Fibroblast of lung (primary cell): ENCODE measurements at regions not wholly inside any gene's neighbourhood (a gene's known extent, or its start where the extent isn't known, plus 50 kb on each side); places are given as distances from the start of the nearest gene placed in this dataset.
A peak's percentile ranks its signal among the peaks of the same experiment; 100 is the strongest.

ENCODE experiments used
- DNase-seq, 2 donors: peaks; one replicate each; pipeline versions ENCODE4 v3.0.0 to v3.0.0-alpha.2; 2010; ENCODE audit warnings: low read depth in 2 of 2
- H2AFZ ChIP-seq: 2 replicates; pipeline ENCODE4 v1.5.1; 2012; ENCODE audit warnings: low read length, control low read depth, inconsistent platforms
- H3K27ac ChIP-seq: 2 replicates; pipeline ENCODE4 v1.5.1; 2011; ENCODE audit warnings: low read length, control low read depth; ENCODE audit not compliant: insufficient read depth
- H3K27me3 ChIP-seq: 2 replicates; pipeline ENCODE4 v1.5.1; 2011; ENCODE audit warnings: mild to moderate bottlenecking, low read length; ENCODE audit not compliant: control insufficient read depth, insufficient read depth
- H3K36me3 ChIP-seq: 2 replicates; pipeline ENCODE4 v1.5.1; 2011; ENCODE audit warnings: low read length; ENCODE audit not compliant: control insufficient read depth, insufficient read depth
- H3K4me1 ChIP-seq: 2 replicates; pipeline ENCODE4 v1.5.1; 2011; ENCODE audit warnings: low read length; ENCODE audit not compliant: control insufficient read depth, insufficient read depth; ENCODE audit errors: extremely low read depth
- H3K4me2 ChIP-seq: 2 replicates; pipeline ENCODE4 v1.5.1; 2011; ENCODE audit warnings: low read length, control low read depth; ENCODE audit not compliant: insufficient read depth; ENCODE audit errors: extremely low read depth
- H3K4me3 ChIP-seq, 4 experiments: fragments of 200-600 bp in 1 of 4; sonication (generic) in 1 of 4; replicated peaks in 1 of 4; 2 replicates each; pipeline ENCODE4 v1.5.1; 2011 to 2016; ENCODE audit warnings: low read length in 4 of 4, low read depth in 3 of 4, mild to moderate bottlenecking in 3 of 4, control low read depth in 2 of 4, inconsistent platforms in 1 of 4, mixed read lengths in 1 of 4; ENCODE audit not compliant: insufficient read depth in 1 of 4; ENCODE audit errors: control extremely low read depth in 1 of 4
- H3K79me2 ChIP-seq: 2 replicates; pipeline ENCODE4 v1.5.1; 2012; ENCODE audit warnings: mild to moderate bottlenecking, low read length, inconsistent platforms; ENCODE audit not compliant: control insufficient read depth, insufficient read depth
- H3K9ac ChIP-seq: 2 replicates; pipeline ENCODE4 v1.5.1; 2011; ENCODE audit warnings: mild to moderate bottlenecking, low read length, control low read depth; ENCODE audit not compliant: insufficient read depth
- H3K9me3 ChIP-seq: 2 replicates; pipeline ENCODE4 v1.5.1; 2012; ENCODE audit warnings: low read depth, low read length; ENCODE audit not compliant: control insufficient read depth, insufficient read depth
- H4K20me1 ChIP-seq: 2 replicates; pipeline ENCODE4 v1.5.1; 2011; ENCODE audit warnings: low read length; ENCODE audit not compliant: control insufficient read depth, insufficient read depth; ENCODE audit errors: extremely low read depth
- CTCF ChIP-seq, 2 donors: IDR thresholded peaks in 1 of 2; conservative IDR thresholded peaks in 1 of 2; 1 replicate in 1 of 2; 2 replicates in 1 of 2; pipeline ENCODE4 v1.5.1; 2011 to 2012; ENCODE audit warnings: low read length in 2 of 2, control low read depth in 1 of 2, inconsistent platforms in 1 of 2, low read depth in 1 of 2, mild to moderate bottlenecking in 1 of 2
- EZH2 ChIP-seq: IDR thresholded peaks from 2 replicates; pipeline ENCODE4 v1.5.1; 2012; ENCODE audit warnings: low read length, control low read depth, mild to moderate bottlenecking; ENCODE audit errors: missing control alignments

GRCh38 chr1:193418745-193419058 lies 232.3 kb upstream of the B3GALT2 start:
- peak overlapping the region; percentile 10 to 48 (median 40) for H3K4me3 ChIP-seq

DNA sequence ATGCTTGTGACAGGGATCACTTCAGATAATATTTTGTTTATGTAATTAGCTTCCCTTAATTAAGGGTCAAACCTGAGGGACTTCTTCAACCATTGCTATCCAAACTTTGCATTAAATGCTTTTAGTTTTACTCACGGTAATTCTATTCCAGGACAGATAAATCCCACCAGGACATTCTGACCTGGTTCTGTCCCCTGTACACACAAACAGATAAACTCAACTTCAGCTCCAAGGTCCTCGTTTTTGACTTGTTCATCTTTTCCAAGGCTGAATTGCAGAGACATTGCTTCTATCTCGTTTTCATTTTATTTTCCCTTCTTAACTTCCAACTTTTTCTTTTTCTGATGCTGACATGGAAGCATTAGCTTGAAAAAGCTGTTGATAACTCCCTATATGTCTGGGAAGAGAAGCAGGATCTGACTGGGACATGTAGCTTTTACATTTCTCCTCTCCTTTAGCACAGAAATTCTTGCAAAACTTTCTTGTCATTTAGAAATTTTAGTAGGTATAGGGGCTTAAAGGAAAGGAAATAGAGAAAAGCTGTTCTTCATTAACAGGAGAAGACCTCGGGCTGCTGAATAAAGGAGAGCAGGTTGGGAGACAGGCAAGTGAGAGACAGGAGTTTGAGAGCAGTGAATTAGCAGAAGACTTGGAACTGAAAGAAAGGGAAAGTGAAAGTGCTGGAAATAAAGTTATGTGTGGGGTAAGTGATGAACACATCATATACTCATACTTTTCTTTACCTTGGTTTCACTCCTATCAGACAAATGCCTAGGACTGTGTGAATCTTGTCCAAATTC lies 231.7 kb upstream of the B3GALT2 start:
- Histone ChIP-seq H3K27ac (no peak overlapping the region), H3K4me2 (peak overlapping the region; percentile 88), H3K9me3 (no peaks in the 10 kb centered on the region), H3K4me1 (peaks cover 3% of the 10 kb centered on the region), H3K9ac (no peak overlapping the region), H3K36me3 (no peaks in the 10 kb centered on the region), H3K27me3 (no peaks in the 10 kb centered on the region), H3K4me3 (peak overlapping the region; percentile 10 to 48 (median 40)), H3K79me2 (no peaks in the 10 kb centered on the region), H4K20me1 (no peaks in the 10 kb centered on the region), H2AFZ (peak overlapping the region; percentile 78)
- DNase-seq, result peak; percentile 39 to 61
- no peak for TF ChIP-seq EZH2
- TF ChIP-seq CTCF (conservative IDR thresholded peaks at IDR 0.05 in 1 of 2, IDR thresholded peaks at IDR 0.05 in 1 of 2; ENCODE audit: low read depth in 1 of 2, low read length in 2 of 2), result no peak

More at GRCh38 chr1:193418745-193419058, 232.3 kb upstream of the B3GALT2 start:
- Histone ChIP-seq H3K9ac (no peak overlapping the region), H3K79me2 (no peaks in the 10 kb centered on the region), H3K4me2 (peak overlapping the region; percentile 88), H3K4me1 (peaks cover 3% of the 10 kb centered on the region), H3K36me3 (no peaks in the 10 kb centered on the region), H3K9me3 (no peaks in the 10 kb centered on the region), H4K20me1 (no peaks in the 10 kb centered on the region), H3K27ac (no peak overlapping the region), H2AFZ (peak overlapping the region; percentile 48), H3K27me3 (no peaks in the 10 kb centered on the region)
- DNase-seq, result no peak
- TF ChIP-seq EZH2, result no peak
- no peak for TF ChIP-seq CTCF (conservative IDR thresholded peaks at IDR 0.05 in 1 of 2, IDR thresholded peaks at IDR 0.05 in 1 of 2; ENCODE audit: low read depth in 1 of 2, low read length in 2 of 2)

DNA sequence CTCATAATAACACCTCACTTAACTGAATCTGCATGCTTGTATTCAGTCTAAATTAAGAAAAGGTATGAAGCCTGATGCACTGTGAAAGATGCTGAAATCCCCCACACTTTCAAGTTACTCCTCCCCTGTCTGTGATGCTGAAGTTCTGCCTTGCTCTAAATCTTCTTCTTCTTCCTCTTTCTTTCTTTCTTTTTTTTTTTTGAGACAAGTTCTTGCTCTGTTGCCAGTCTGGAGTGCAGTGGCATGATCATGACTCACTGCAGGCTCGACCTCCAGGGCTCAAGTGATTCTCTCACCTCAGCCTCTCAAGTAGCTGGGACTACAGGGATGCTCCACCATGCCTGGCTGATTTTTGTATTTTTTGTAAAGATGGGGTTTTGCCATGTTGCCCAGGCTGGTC lies 231.0 kb upstream of the B3GALT2 start:
- no peaks in the 10 kb centered on the region for H3K9me3 ChIP-seq
- H3K36me3 ChIP-seq, result no peaks in the 10 kb centered on the region
- TF ChIP-seq EZH2 (no peak), CTCF (conservative IDR thresholded peaks at IDR 0.05 in 1 of 2, IDR thresholded peaks at IDR 0.05 in 1 of 2; ENCODE audit: low read depth in 1 of 2, low read length in 2 of 2) (no peak)
- no peak overlapping the region for H3K4me2 ChIP-seq
- peak; percentile 20 to 37 for DNase-seq
- no peak overlapping the region for H3K4me3 ChIP-seq
- H2AFZ ChIP-seq, result peak overlapping the region; percentile 10
- H4K20me1 ChIP-seq, result no peaks in the 10 kb centered on the region
- H3K4me1 ChIP-seq, result peaks cover 3% of the 10 kb centered on the region
- H3K27me3 ChIP-seq, result no peaks in the 10 kb centered on the region
- no peak overlapping the region for H3K27ac ChIP-seq
- H3K9ac ChIP-seq, result no peak overlapping the region
- no peaks in the 10 kb centered on the region for H3K79me2 ChIP-seq
